ENCODE measurements at regions not wholly inside any gene's neighbourhood (a gene's known extent, or its start where the extent isn't known, plus 50 kb on each side); places are given as distances from the start of the nearest gene placed in this dataset.

- H3K4me3 ChIP-seq (ENCODE audit: low read depth, low read length), result no peak overlapping the region
- TF ChIP-seq, protein P1, sequence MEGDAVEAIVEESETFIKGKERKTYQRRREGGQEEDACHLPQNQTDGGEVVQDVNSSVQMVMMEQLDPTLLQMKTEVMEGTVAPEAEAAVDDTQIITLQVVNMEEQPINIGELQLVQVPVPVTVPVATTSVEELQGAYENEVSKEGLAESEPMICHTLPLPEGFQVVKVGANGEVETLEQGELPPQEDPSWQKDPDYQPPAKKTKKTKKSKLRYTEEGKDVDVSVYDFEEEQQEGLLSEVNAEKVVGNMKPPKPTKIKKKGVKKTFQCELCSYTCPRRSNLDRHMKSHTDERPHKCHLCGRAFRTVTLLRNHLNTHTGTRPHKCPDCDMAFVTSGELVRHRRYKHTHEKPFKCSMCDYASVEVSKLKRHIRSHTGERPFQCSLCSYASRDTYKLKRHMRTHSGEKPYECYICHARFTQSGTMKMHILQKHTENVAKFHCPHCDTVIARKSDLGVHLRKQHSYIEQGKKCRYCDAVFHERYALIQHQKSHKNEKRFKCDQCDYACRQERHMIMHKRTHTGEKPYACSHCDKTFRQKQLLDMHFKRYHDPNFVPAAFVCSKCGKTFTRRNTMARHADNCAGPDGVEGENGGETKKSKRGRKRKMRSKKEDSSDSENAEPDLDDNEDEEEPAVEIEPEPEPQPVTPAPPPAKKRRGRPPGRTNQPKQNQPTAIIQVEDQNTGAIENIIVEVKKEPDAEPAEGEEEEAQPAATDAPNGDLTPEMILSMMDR (IDR thresholded peaks at IDR 0.05; ENCODE audit: low read depth, low read length), result no peak
Measured at GRCh38 chr6:144574796-144575195, 289.7 kb downstream of the UTRN start.

DNA sequence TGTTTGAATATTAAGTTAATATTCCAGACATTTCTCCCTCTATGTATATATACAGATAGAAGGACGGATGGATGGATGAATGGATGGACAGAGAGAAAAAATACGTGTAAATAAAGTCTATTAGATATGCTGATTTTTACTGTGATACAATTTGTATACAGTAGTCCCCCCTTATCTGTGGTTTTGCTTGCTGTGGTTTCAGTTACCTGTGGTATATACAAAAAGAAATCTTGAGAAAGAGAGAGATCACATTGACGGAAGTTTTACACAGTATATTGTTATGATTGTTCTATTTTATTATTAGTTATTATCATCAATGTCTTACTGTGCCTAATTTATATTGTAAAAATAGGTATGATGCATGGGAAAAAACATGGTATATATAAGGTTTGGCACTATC is 290.2 kb downstream of the UTRN start:
- TF ChIP-seq, protein P1 (IDR thresholded peaks at IDR 0.05; ENCODE audit: low read depth, low read length), result no peak
- H3K4me3 ChIP-seq (ENCODE audit: low read depth, low read length), result no peak overlapping the region

DNA sequence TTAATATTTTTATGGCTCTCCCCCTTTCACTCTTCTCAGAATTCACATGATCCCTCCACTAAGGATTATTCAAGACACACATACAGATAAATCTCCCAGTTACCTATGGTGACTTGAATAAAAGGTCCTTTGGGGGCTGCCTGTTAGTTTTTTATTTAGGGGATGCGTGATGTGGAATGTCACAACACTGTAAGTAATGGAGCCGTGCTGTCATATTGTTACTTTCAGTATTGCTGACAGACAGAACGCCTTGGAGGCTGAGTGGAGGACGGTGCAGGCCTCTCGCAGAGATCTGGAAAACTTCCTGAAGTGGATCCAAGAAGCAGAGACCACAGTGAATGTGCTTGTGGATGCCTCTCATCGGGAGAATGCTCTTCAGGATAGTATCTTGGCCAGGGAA is 291.7 kb downstream of the UTRN start:
- TF ChIP-seq, protein P1 (IDR thresholded peaks at IDR 0.05; ENCODE audit: low read depth, low read length), result no peak
- H3K4me3 ChIP-seq (ENCODE audit: low read depth, low read length), result no peak overlapping the region

- TF ChIP-seq, protein P1 (IDR thresholded peaks at IDR 0.05; ENCODE audit: low read depth, low read length), result no peak
- H3K4me3 ChIP-seq (ENCODE audit: low read depth, low read length), result no peak overlapping the region
Measured at GRCh38 chr6:144578385-144579350, 293.5 kb downstream of the UTRN start.

DNA sequence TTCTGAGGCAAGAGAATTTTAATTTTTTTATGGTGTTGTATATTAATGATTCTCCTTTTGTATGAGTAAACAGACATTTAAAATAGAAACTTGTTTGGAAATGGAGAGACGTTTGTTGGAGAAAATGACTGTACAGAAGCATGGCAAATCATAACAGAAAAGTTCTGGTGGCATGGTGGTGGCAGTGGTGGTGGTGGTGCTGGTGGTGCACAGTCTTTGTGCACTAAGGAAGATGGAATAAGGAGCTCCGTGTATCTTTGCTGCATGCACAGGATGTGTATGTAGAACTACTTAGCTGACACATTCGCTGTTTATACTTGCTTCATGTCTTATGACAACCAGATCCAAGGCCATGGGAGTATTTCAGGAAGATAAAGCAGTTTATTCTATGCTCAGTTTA is 294.9 kb downstream of the UTRN start:
- TF ChIP-seq, protein P1 (IDR thresholded peaks at IDR 0.05; ENCODE audit: low read depth, low read length), result no peak

DNA sequence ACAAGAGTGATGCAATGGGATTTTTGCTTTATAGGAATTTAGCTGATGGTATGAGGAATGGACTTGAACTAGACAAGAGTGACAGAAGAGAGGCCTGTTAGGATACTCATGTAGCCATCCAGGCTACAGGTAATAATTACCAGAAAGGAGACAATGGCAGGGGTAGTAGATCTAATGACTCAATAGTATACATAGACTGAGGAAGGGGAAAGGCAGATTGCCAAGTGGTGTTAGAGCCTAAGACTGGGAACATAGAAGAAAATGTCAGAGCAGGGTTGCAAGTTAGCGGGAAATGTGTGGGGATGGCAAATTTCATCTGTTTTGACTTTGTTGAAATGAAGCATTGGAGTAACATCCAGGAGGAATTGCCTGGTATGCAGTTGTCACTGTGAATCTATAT is 295.6 kb downstream of the UTRN start:
- TF ChIP-seq, protein P1 (IDR thresholded peaks at IDR 0.05; ENCODE audit: low read depth, low read length), result no peak
- no peak overlapping the region for H3K4me3 ChIP-seq (ENCODE audit: low read depth, low read length)

More for the DNA sequence above, 294.9 kb downstream of the UTRN start:
- H3K4me3 ChIP-seq (ENCODE audit: low read depth, low read length), result no peak overlapping the region

- TF ChIP-seq, protein P1 (IDR thresholded peaks at IDR 0.05; ENCODE audit: low read depth, low read length), result peak; percentile 33; the same call in 1 of the 2 replicates
- no peak overlapping the region for H3K4me3 ChIP-seq (ENCODE audit: low read depth, low read length)
Measured at GRCh38 chr6:144581812-144582537, 296.8 kb downstream of the UTRN start.

All from WI38 (cell line).